ENCODE measurements at regions not wholly inside any gene's neighbourhood (a gene's known extent, or its start where the extent isn't known, plus 50 kb on each side); places are given as distances from the start of the nearest gene placed in this dataset.

- no peaks in the 10 kb centered on the region for H3K36me3 ChIP-seq (ENCODE audit: insufficient read depth, low read length)
- no peaks in the 10 kb centered on the region for H3F3A ChIP-seq (ENCODE audit: insufficient read depth, low read length)
- no peaks in the 10 kb centered on the region for H3K9me2 ChIP-seq (ENCODE audit: low read depth, low read length)
- no peak overlapping the region for H2AFZ ChIP-seq (ENCODE audit: low read length)
- no peaks in the 10 kb centered on the region for H3K9me3 ChIP-seq (ENCODE audit: low read length)
- H4K20me1 ChIP-seq (ENCODE audit: insufficient read depth, low read length), result no peaks in the 10 kb centered on the region
- H3K4me1 ChIP-seq (ENCODE audit: insufficient read depth, low read length, severe bottlenecking), result no peaks in the 10 kb centered on the region
- no peak for TF ChIP-seq CTCF (IDR thresholded peaks at IDR 0.05; ENCODE audit: low read length)
- no peak for TF ChIP-seq EZH2 (IDR thresholded peaks at IDR 0.05; ENCODE audit: borderline replicate concordance, low read length)
- H3K27ac ChIP-seq (ENCODE audit: low read depth, low read length, poor library complexity, severe bottlenecking), result no peak overlapping the region
- peaks cover 4% of the 10 kb centered on the region; the same call in 1 of the 2 replicates for H3K27me3 ChIP-seq (ENCODE audit: insufficient read depth, low read length)
- H3K4me2 ChIP-seq (ENCODE audit: low read length), result no peak overlapping the region
- H3K79me2 ChIP-seq (ENCODE audit: insufficient read depth, low read length), result no peaks in the 10 kb centered on the region
- no peak overlapping the region for H3K4me3 ChIP-seq (ENCODE audit: low read depth, low read length, poor library complexity, severe bottlenecking)
- no peak overlapping the region for H3K9ac ChIP-seq (ENCODE audit: low read length)
These were observed 86.0 kb upstream of the ZNF236 start for GRCh38 chr18:76736309-76736708.

DNA sequence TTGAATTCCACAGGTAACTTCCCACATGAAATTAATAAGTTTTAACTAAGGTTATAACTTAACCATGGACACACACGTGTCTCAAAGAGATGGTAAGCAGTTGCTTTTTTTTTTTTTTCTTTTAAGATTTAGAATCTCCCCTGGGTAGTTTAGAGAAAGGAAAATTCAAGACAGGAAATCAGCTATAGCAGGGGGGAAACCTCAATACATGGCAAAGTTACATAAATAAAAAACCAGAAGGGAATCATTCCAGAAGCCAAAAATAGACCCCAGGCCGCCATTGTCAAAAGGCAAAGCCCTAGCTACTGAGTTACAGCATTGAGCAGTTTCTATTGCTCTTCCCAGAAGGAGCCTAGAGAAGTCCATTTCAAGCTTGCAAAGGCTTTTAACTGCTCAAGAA is 91.5 kb upstream of the ZNF236 start:
- no peaks in the 10 kb centered on the region for H4K20me1 ChIP-seq (ENCODE audit: insufficient read depth, low read length)
- H3K27ac ChIP-seq (ENCODE audit: low read depth, low read length, poor library complexity, severe bottlenecking), result no peak overlapping the region
- no peak overlapping the region for H3K9ac ChIP-seq (ENCODE audit: low read length)
- no peak overlapping the region for H2AFZ ChIP-seq (ENCODE audit: low read length)
- no peaks in the 10 kb centered on the region for H3K4me1 ChIP-seq (ENCODE audit: insufficient read depth, low read length, severe bottlenecking)
- H3K79me2 ChIP-seq (ENCODE audit: insufficient read depth, low read length), result no peaks in the 10 kb centered on the region
- no peaks in the 10 kb centered on the region for H3K36me3 ChIP-seq (ENCODE audit: insufficient read depth, low read length)
- H3K4me3 ChIP-seq (ENCODE audit: low read depth, low read length, poor library complexity, severe bottlenecking), result no peak overlapping the region
- H3F3A ChIP-seq (ENCODE audit: insufficient read depth, low read length), result no peaks in the 10 kb centered on the region
- TF ChIP-seq EZH2 (IDR thresholded peaks at IDR 0.05; ENCODE audit: borderline replicate concordance, low read length) (no peak), CTCF (IDR thresholded peaks at IDR 0.05; ENCODE audit: low read length) (no peak)
- no peak overlapping the region for H3K4me2 ChIP-seq (ENCODE audit: low read length)
- H3K9me3 ChIP-seq (ENCODE audit: low read length), result no peaks in the 10 kb centered on the region
- no peaks in the 10 kb centered on the region; the same call in 1 of the 2 replicates for H3K27me3 ChIP-seq (ENCODE audit: insufficient read depth, low read length)
- H3K9me2 ChIP-seq (ENCODE audit: low read depth, low read length), result no peaks in the 10 kb centered on the region

DNA sequence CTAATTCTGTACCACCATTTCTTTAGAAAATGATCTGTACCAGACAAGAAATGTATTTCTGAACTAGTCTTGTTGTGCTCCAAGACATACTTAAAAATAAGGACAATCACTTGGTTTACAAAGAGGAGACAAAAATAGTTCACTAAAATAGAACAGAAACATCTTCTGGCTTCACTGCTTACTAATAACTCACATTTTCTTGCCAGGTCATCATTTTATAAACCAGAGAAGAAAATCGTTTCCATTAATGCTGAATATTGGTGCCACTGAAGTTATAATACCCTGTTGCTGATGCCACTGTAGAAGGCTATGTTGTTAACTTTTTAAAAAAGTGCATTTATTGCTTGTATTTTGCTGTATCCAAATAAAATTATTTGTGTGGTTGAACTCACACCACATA is 94.8 kb upstream of the ZNF236 start:
- H2AFZ ChIP-seq (ENCODE audit: low read length), result no peak overlapping the region
- H3K9ac ChIP-seq (ENCODE audit: low read length), result no peak overlapping the region
- no peaks in the 10 kb centered on the region for H4K20me1 ChIP-seq (ENCODE audit: insufficient read depth, low read length)
- H3K79me2 ChIP-seq (ENCODE audit: insufficient read depth, low read length), result no peaks in the 10 kb centered on the region
- TF ChIP-seq EZH2 (IDR thresholded peaks at IDR 0.05; ENCODE audit: borderline replicate concordance, low read length) (no peak), CTCF (IDR thresholded peaks at IDR 0.05; ENCODE audit: low read length) (no peak)
- no peaks in the 10 kb centered on the region for H3F3A ChIP-seq (ENCODE audit: insufficient read depth, low read length)
- H3K36me3 ChIP-seq (ENCODE audit: insufficient read depth, low read length), result no peaks in the 10 kb centered on the region
- H3K27ac ChIP-seq (ENCODE audit: low read depth, low read length, poor library complexity, severe bottlenecking), result no peak overlapping the region
- H3K4me3 ChIP-seq (ENCODE audit: low read depth, low read length, poor library complexity, severe bottlenecking), result no peak overlapping the region
- H3K9me2 ChIP-seq (ENCODE audit: low read depth, low read length), result no peaks in the 10 kb centered on the region
- no peaks in the 10 kb centered on the region for H3K9me3 ChIP-seq (ENCODE audit: low read length)
- 0 out of 2 replicates have a peak, but pooled peaks cover 3% of the 10 kb centered on the region for H3K27me3 ChIP-seq (ENCODE audit: insufficient read depth, low read length)
- H3K4me2 ChIP-seq (ENCODE audit: low read length), result no peak overlapping the region
- no peaks in the 10 kb centered on the region for H3K4me1 ChIP-seq (ENCODE audit: insufficient read depth, low read length, severe bottlenecking)
